ENCODE measurements at regions not wholly inside any gene's neighbourhood (a gene's known extent, or its start where the extent isn't known, plus 50 kb on each side); places are given as distances from the start of the nearest gene placed in this dataset.

DNA sequence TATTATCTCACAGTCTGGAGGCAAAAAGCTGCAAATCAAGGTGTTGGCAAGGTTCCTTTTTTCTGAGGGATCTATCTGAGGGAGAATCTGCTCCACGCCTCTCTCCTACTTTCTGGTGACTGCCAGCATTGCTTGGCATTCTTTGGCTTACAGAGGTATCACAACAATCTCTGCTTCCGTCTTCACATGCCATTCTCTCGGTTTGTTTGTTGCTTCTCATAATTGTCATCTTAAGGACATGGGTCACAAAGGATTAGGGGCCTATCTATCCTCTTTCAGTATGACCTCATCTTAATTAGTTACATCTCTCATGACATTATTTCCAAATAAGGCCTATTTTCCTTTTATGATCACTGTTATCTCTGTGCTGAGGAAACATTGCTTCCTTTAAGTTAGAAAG is 345.0 kb downstream of the FOXG1 start:
- DNase-seq, result no peak

DNA sequence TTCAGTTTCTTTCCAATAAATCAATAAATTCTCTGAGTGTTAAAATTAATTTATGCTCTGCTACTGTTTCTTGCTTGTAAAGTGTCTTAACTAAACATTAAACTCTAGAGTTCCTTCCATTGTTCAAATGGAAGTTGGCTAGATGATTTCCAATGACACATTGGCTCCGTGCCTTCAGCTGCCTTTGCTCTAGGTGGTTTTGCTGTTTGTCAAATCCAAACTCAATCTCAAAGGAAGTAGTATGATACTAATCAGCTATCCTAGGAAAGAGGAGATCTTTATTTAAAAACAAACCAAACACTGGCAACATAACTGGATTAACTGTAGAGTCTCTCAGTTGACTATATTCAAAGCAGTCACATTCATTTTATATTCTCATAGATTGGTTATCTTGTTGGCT is 356.4 kb downstream of the FOXG1 start:
- no peak for DNase-seq

DNA sequence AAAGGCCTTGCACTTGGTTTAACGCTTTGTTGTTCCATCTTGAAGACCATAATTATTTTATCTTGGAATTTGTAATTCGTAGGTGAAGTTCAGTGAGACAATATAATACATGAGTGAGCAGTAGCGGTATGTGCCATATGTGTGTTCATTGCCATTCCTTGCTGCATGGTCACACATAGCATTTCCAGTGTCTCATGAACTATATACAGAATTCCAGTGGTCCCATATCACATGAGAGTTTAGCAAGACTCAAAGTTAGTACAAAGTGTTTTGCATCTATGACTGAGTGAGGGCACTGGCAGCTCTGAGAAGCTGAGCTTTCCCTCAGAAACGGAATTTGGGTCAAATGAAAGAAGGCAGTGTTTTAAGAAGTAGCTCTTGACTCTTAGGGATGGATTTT is 359.8 kb downstream of the FOXG1 start:
- no peak for DNase-seq

DNA sequence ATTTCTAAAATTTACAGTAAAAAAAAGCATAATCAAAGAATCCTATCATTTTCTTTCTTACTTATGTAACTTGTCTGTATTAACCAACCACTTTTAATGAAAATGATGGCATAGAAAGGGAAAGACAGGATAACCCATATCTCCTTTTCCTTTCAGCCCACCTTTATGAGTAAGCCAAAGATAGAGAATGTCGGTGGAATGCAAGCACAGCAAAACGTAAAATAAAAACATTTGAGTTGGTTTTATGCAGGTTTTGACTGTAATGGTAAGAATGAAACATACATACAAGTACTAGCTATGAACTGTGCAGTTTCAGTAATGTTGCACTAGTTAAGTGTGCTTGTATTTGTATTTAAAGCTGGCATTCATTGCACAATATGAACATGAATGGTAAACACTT is 360.3 kb downstream of the FOXG1 start:
- no peak for DNase-seq

DNA sequence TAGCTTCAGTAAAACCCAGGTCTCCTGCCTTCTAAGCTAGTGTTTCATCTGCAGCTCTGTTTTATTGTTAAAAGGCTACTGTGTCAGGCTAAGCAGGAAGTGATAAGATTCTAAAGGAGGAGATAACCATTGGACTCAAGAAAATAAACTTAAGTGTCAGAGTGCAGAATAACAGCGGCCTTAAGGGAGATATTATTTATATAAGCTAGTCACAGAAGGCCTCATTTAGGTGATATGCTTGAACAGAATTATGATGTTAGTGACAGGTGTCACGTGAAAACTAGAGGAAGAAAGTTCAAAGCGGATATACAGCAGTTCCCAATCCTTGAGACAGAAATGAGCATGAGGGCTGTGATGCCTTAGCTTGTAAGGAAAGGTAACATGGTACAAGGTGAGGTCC is 373.4 kb downstream of the FOXG1 start:
- DNase-seq, result no peak

GRCh38 chr14:29144621-29145020 is 378.0 kb downstream of the FOXG1 start:
- no peak for DNase-seq

- no peak for DNase-seq
Observed at GRCh38 chr14:29148221-29148620, 381.6 kb downstream of the FOXG1 start.

DNA sequence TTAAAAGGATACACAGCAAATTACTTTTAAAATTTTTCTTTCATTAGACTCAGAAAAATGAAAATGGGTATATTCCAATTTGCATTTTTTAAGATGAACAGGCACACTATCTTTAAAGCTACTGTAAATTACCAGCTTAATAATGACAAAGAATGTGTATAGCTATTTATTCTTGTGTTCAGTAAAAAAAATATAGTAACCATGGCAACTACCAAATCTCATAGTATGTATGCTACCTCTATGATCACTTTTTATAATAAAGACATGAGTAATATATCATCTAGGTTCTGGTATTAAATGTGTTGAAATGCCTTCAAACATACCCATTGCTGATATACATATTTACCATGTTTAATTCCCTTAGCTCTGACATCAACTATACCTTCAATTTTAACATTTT is 383.2 kb downstream of the FOXG1 start:
- no peak for DNase-seq

- no peak for DNase-seq
Observed at GRCh38 chr14:29150659-29151058, 384.1 kb downstream of the FOXG1 start.

GRCh38 chr14:29156096-29156495 is 389.5 kb downstream of the FOXG1 start:
- DNase-seq, result no peak

GRCh38 chr14:29161593-29161992 is 395.0 kb downstream of the FOXG1 start:
- no peak for DNase-seq

GRCh38 chr14:29163109-29163508 is 396.5 kb downstream of the FOXG1 start:
- DNase-seq, result no peak

- no peak for DNase-seq
Observed at GRCh38 chr14:29165431-29165830, 398.8 kb downstream of the FOXG1 start.

DNA sequence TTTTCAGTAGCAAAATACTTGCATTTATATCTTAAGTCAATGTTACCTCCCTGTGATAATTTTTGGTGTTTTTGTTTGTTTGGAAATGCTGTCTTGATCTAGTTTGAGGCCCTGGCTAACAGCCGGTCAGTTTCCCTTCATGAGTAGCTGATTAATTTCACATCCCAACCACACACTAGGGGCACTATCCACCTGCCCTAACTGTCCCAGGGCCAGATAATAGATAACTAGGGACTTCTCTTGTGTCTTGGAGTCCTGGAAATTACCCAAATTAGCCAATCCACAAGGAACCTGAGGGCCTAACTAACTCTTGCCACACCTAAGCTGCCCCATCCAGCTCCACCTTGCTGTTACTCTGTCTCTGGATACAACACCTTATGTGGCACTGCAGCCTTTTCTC is 399.9 kb downstream of the FOXG1 start:
- no peak for DNase-seq

GRCh38 chr14:29168149-29168548 is 401.6 kb downstream of the FOXG1 start:
- no peak for DNase-seq

GRCh38 chr14:29169408-29169807 is 402.8 kb downstream of the FOXG1 start:
- no peak for DNase-seq

DNA sequence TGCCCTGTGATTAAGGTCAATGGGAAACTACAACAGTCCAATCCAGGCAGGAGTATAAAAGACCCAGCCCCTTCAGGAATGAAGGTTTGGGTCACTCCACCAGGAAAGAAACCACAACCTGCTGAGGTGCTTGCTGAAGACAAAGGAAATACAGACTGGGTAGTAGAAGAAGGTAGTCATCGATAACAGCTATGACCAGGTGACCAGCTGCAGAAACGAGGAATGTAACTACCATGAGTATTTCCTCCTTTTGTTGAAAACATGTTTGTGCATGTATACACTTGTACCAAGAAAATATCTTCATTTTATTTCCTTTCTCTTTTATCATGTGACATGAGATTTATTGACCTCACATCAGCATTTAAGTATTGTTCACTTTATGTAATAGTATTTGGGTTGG is 409.1 kb downstream of the FOXG1 start:
- DNase-seq, result no peak

- no peak for DNase-seq
Observed at GRCh38 chr14:29176876-29177275, 410.3 kb downstream of the FOXG1 start.

DNA sequence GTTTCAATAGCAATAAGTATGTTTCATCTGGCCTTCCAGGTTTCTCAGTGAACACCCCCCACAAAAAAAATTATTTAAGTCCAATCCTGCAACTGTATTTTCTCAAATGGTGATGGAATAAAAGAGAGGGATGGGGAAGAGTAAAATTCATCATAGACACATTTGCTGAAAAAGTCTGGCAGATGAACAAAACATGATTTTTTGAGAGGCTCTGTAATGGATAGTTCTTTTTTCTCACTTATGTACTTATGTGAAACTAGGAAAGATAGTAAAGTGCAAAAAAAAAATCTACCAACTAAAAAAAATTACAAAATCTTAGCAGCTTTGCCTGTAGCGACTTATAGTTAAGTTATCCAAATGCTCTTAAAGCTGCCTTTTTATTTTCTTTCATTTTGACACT is 412.4 kb downstream of the FOXG1 start:
- no peak for DNase-seq

GRCh38 chr14:29191092-29191491 is 424.5 kb downstream of the FOXG1 start:
- DNase-seq, result no peak

- DNase-seq, result no peak
Observed at GRCh38 chr14:29197557-29197956, 431.0 kb downstream of the FOXG1 start.

DNA sequence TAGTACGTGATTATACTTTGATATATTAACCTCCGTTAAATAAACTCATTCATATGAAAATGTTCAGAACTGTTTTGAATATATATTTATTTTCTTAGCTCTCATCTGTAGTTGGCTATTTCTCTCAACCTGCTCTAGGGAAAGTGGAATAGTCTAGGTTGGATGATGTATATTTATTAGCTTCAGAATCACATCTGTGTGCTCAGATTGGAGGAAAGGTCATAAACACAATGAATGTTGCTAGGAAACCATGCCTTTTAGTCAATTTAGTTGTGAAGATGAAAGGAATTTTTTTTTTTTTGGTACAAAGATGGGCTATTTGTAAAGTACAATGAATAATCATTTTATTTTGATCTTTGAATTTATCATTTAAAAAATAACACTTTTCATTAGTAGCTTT is 439.1 kb downstream of the FOXG1 start:
- no peak for DNase-seq

- no peak for DNase-seq
Observed at GRCh38 chr14:29215853-29216252, 449.3 kb downstream of the FOXG1 start.

GRCh38 chr14:29216268-29217232 is 450.0 kb downstream of the FOXG1 start:
- no peak for DNase-seq

Measured in renal pelvis (tissue), 1 donor.